ENCODE measurements at regions not wholly inside any gene's neighbourhood (a gene's known extent, or its start where the extent isn't known, plus 50 kb on each side); places are given as distances from the start of the nearest gene placed in this dataset.

- peaks cover 10% of the 10 kb centered on the region for H3K36me3 Mint-ChIP-seq (ENCODE audit: low read depth)
- peaks cover 16% of the 10 kb centered on the region for H3K9me3 Mint-ChIP-seq
- H3K27ac Mint-ChIP-seq (ENCODE audit: unreplicated experiment): no peak overlapping the region
- H3K4me3 Mint-ChIP-seq: no peak overlapping the region
- TF ChIP-seq CTCF (conservative IDR thresholded peaks at IDR 0.05): no peak
- H3K27me3 Mint-ChIP-seq (ENCODE audit: low read depth): peaks cover 16% of the 10 kb centered on the region
- DNase-seq (ENCODE audit: low read depth, low spot score): no peak
- H3K4me1 Mint-ChIP-seq: no peaks in the 10 kb centered on the region
Observed at GRCh38 chr18:75358928-75359327, 68.6 kb downstream of the SMIM21 start.

GRCh38 chr18:75353357-75353756 lies 74.1 kb downstream of the SMIM21 start:
- no peak for DNase-seq (ENCODE audit: low read depth, low spot score)
- H3K4me1 Mint-ChIP-seq: peaks cover 13% of the 10 kb centered on the region
- H3K4me3 Mint-ChIP-seq: no peak overlapping the region
- TF ChIP-seq CTCF (conservative IDR thresholded peaks at IDR 0.05): no peak
- H3K36me3 Mint-ChIP-seq (ENCODE audit: low read depth): peaks cover 28% of the 10 kb centered on the region
- H3K9me3 Mint-ChIP-seq: peaks cover 19% of the 10 kb centered on the region
- H3K27me3 Mint-ChIP-seq (ENCODE audit: low read depth): peaks cover 36% of the 10 kb centered on the region
- no peak overlapping the region for H3K27ac Mint-ChIP-seq (ENCODE audit: unreplicated experiment)

GRCh38 chr18:75351409-75351808 lies 76.1 kb downstream of the SMIM21 start:
- H3K36me3 Mint-ChIP-seq (ENCODE audit: low read depth): peaks cover 25% of the 10 kb centered on the region
- no peak overlapping the region for H3K4me3 Mint-ChIP-seq
- peaks cover 14% of the 10 kb centered on the region for H3K9me3 Mint-ChIP-seq
- peaks cover 50% of the 10 kb centered on the region for H3K27me3 Mint-ChIP-seq (ENCODE audit: low read depth)
- peaks cover 13% of the 10 kb centered on the region for H3K4me1 Mint-ChIP-seq
- DNase-seq (ENCODE audit: low read depth, low spot score): no peak
- H3K27ac Mint-ChIP-seq (ENCODE audit: unreplicated experiment): no peak overlapping the region
- TF ChIP-seq CTCF (conservative IDR thresholded peaks at IDR 0.05): no peak

GRCh38 chr18:75350857-75351256 lies 76.6 kb downstream of the SMIM21 start:
- H3K27me3 Mint-ChIP-seq (ENCODE audit: low read depth): peaks cover 55% of the 10 kb centered on the region
- peaks cover 13% of the 10 kb centered on the region for H3K4me1 Mint-ChIP-seq
- H3K4me3 Mint-ChIP-seq: no peak overlapping the region
- no peak for TF ChIP-seq CTCF (conservative IDR thresholded peaks at IDR 0.05)
- peaks cover 14% of the 10 kb centered on the region for H3K9me3 Mint-ChIP-seq
- DNase-seq (ENCODE audit: low read depth, low spot score): no peak
- H3K36me3 Mint-ChIP-seq (ENCODE audit: low read depth): peaks cover 25% of the 10 kb centered on the region
- H3K27ac Mint-ChIP-seq (ENCODE audit: unreplicated experiment): no peak overlapping the region

GRCh38 chr18:75350512-75350839 lies 77.0 kb downstream of the SMIM21 start:
- H3K27ac Mint-ChIP-seq (ENCODE audit: unreplicated experiment): no peak overlapping the region
- no peak overlapping the region for H3K4me3 Mint-ChIP-seq
- peaks cover 25% of the 10 kb centered on the region for H3K36me3 Mint-ChIP-seq (ENCODE audit: low read depth)
- no peak for DNase-seq (ENCODE audit: low read depth, low spot score)
- H3K9me3 Mint-ChIP-seq: peaks cover 14% of the 10 kb centered on the region
- peaks cover 59% of the 10 kb centered on the region for H3K27me3 Mint-ChIP-seq (ENCODE audit: low read depth)
- peaks cover 13% of the 10 kb centered on the region for H3K4me1 Mint-ChIP-seq
- no peak for TF ChIP-seq CTCF (conservative IDR thresholded peaks at IDR 0.05)
